ENCODE measurements at regions not wholly inside any gene's neighbourhood (a gene's known extent, or its start where the extent isn't known, plus 50 kb on each side); places are given as distances from the start of the nearest gene placed in this dataset.

GRCh38 chr6:747028-747427 lies 54.1 kb upstream of the EXOC2 start:
- no peak for DNase-seq

- no peak for DNase-seq
Observed at GRCh38 chr6:744666-745353, 51.9 kb upstream of the EXOC2 start.

DNA sequence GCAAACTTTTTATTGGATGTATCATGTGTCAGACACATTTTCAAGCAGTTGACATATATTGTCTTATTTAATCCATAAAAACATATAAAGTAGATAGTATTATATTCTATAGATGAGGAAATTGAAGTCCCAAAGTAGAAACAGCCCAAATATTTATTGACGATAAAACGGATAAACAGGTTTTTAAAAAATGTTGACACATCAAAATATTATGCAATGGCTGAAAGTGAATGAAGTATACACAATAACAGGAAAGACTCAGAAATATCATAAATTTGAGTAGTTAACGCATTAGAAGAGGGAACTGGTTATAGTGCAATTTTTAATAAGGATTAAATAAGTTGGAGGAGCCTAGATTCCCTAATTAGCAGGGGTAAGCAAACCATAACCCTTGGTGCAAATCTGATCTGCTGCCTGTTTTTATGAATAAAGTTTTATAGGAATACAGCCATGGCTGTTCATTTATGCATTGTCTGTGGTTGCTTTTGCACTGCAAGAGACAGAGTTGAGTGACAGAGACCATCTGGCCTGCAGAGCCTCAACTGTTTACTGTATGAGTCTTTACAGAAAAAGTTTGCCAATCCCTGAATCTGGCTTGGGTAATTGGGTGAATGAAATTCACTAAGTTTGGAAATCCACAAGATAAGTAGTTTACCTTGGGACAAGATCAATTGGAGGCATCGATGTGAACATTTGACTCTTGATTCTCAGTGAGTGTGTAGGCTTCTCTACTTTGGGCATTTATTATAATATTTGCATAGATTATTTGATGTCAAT lies 50.6 kb upstream of the EXOC2 start:
- DNase-seq = no peak
